Erythroblast (primary cell): ENCODE measurements at regions not wholly inside any gene's neighbourhood (a gene's known extent, or its start where the extent isn't known, plus 50 kb on each side); places are given as distances from the start of the nearest gene placed in this dataset.

Source experiments
- GATA1 ChIP-seq: IDR thresholded peaks from 2 replicates; pipeline ENCODE4 v1.6.1; 2011; ENCODE audit warnings: low read depth, mild to moderate bottlenecking, control low read depth, low read length, moderate library complexity
- POLR2A ChIP-seq: IDR thresholded peaks from 2 replicates; pipeline ENCODE4 v1.6.1; 2011; ENCODE audit warnings: mild to moderate bottlenecking, low read length

DNA sequence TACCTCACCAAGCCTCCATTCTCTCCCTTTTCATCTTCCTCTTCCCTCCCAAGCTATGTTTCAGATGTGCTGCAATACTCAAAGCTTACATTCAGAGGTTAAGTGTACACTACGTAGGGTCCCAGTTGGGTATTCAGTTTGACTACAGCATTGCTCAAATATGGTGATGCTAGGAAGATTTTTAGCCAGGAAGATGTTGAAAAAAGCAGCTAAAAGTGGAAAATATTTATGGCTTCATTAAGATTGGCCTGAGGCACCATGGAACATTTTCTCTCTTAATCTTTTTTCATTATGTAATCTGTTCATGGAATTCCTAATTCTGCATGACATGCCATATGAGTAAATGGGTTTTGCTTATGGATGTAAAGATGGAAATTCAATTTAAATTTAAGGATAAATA, 72.0 kb upstream of the ABCB5 start:
- no peak for TF ChIP-seq POLR2A
- TF ChIP-seq GATA1 = no peak
